Stimulated activated CD4-positive, alpha-beta T cell treated with anti-CD3 and anti-CD28 coated beads, Interleukin-2, amount 100 ng/mL, for 24 hours (primary cell): ENCODE measurements at regions not wholly inside any gene's neighbourhood (a gene's known extent, or its start where the extent isn't known, plus 50 kb on each side); places are given as distances from the start of the nearest gene placed in this dataset.

Source experiments
- DNase-seq, 2 donors: peaks; one replicate each; pipeline ENCODE4 v3.0.0-alpha.2; 2020

GRCh38 chr11:32318071-32319055 lies 117.0 kb downstream of the WT1 start:
- DNase-seq: no peak

GRCh38 chr11:32323814-32324130 lies 111.6 kb downstream of the WT1 start:
- DNase-seq: no peak

- no peak for DNase-seq
Measured at GRCh38 chr11:32325187-32325586, 110.2 kb downstream of the WT1 start.

GRCh38 chr11:32325725-32326124 lies 109.6 kb downstream of the WT1 start:
- DNase-seq: no peak

- DNase-seq: no peak
Measured at GRCh38 chr11:32326522-32326921, 108.8 kb downstream of the WT1 start.

GRCh38 chr11:32328392-32328791 lies 106.9 kb downstream of the WT1 start:
- no peak for DNase-seq

GRCh38 chr11:32331098-32331497 lies 104.2 kb downstream of the WT1 start:
- no peak for DNase-seq

GRCh38 chr11:32331792-32332191 lies 103.5 kb downstream of the WT1 start:
- no peak for DNase-seq

- no peak for DNase-seq
Measured at GRCh38 chr11:32332990-32333319, 102.4 kb downstream of the WT1 start.

GRCh38 chr11:32333320-32333991 lies 101.9 kb downstream of the WT1 start:
- peak; percentile 45 to 53 for DNase-seq

GRCh38 chr11:32334822-32335221 lies 100.5 kb downstream of the WT1 start:
- peak; percentile 20 to 50 for DNase-seq
